Keratinocyte (primary cell): ENCODE measurements at regions not wholly inside any gene's neighbourhood (a gene's known extent, or its start where the extent isn't known, plus 50 kb on each side); places are given as distances from the start of the nearest gene placed in this dataset.

Experiments used
- DNase-seq: peaks from one replicate; pipeline ENCODE4 v3.0.0-alpha.2; 2011; ENCODE audit warnings: low read depth, missing footprints, low spot score
- FAIRE-seq: peaks from 2 replicates; lab custom pipeline; 2011; peaks lifted over from hg19 to GRCh38; lab: Jason Lieb, UNC
- H2AFZ ChIP-seq: 2 replicates; pipeline ENCODE4 v1.6.0; 2012; ENCODE audit warnings: low read length, control low read depth, inconsistent platforms; ENCODE audit not compliant: control insufficient read depth
- H3K27ac ChIP-seq: 2 replicates; pipeline ENCODE4 v1.5.1; 2011; ENCODE audit warnings: low read length; ENCODE audit not compliant: control insufficient read depth, insufficient read depth
- H3K27me3 ChIP-seq: 3 replicates; pipeline ENCODE4 v1.6.0; 2011; ENCODE audit warnings: low read length; ENCODE audit not compliant: control insufficient read depth, insufficient read depth; ENCODE audit errors: extremely low read depth
- H3K36me3 ChIP-seq, 2 experiments: 2 replicates in 1 of 2; 3 replicates in 1 of 2; pipeline ENCODE4 v1.5.1; 2011; ENCODE audit warnings: low read length in 2 of 2, mild to moderate bottlenecking in 1 of 2; ENCODE audit not compliant: control insufficient read depth in 2 of 2, insufficient read depth in 2 of 2; ENCODE audit errors: extremely low read depth in 1 of 2
- H3K4me1 ChIP-seq: 3 replicates; pipeline ENCODE4 v1.5.1; 2011; ENCODE audit warnings: low read length; ENCODE audit not compliant: control insufficient read depth, insufficient read depth; ENCODE audit errors: extremely low read depth
- H3K4me2 ChIP-seq: 3 replicates; pipeline ENCODE4 v1.6.0; 2011; ENCODE audit warnings: low read depth, low read length; ENCODE audit not compliant: control insufficient read depth, insufficient read depth; ENCODE audit errors: extremely low read depth
- H3K4me3 ChIP-seq, 3 experiments: fragments of 200-600 bp in 1 of 3; sonication (generic) in 1 of 3; 2 replicates in 2 of 3; 3 replicates in 1 of 3; pipeline ENCODE4 v1.5.1; 2011 to 2016; ENCODE audit warnings: low read length in 3 of 3, mild to moderate bottlenecking in 3 of 3, control low read depth in 2 of 3, inconsistent platforms in 1 of 3, low read depth in 1 of 3, mixed read lengths in 1 of 3, mixed run types in 1 of 3, moderate library complexity in 1 of 3; ENCODE audit not compliant: control insufficient read depth in 2 of 3, insufficient read depth in 2 of 3; ENCODE audit errors: extremely low read depth in 1 of 3
- H3K79me2 ChIP-seq: 2 replicates; pipeline ENCODE4 v1.6.0; 2012; ENCODE audit warnings: low read length; ENCODE audit not compliant: control insufficient read depth, insufficient read depth
- H3K9ac ChIP-seq: 3 replicates; pipeline ENCODE4 v1.6.0; 2011; ENCODE audit warnings: low read length; ENCODE audit not compliant: control insufficient read depth, insufficient read depth; ENCODE audit errors: extremely low read depth
- H3K9me1 ChIP-seq: 3 replicates; pipeline ENCODE4 v1.6.0; 2011; ENCODE audit warnings: low read length; ENCODE audit not compliant: control insufficient read depth, insufficient read depth; ENCODE audit errors: extremely low read depth
- H3K9me3 ChIP-seq: 2 replicates; pipeline ENCODE4 v1.5.1; 2012; ENCODE audit warnings: low read depth, low read length; ENCODE audit not compliant: control insufficient read depth
- H4K20me1 ChIP-seq: 3 replicates; pipeline ENCODE4 v1.6.0; 2011; ENCODE audit warnings: low read length; ENCODE audit not compliant: control insufficient read depth, insufficient read depth; ENCODE audit errors: extremely low read depth
- EZH2 ChIP-seq: IDR thresholded peaks from one replicate; pipeline ENCODE4 v1.6.1; 2012; ENCODE audit warnings: inconsistent platforms, mild to moderate bottlenecking, low read length, moderate library complexity
- dilution Hi-C: fragments of 300-500 bp; cut with MboI; formaldehyde crosslinking; loops from one replicate; pipeline ENCODE4 v1.7.0; 2020; ENCODE audit warnings: low sequenced_read_pairs; ENCODE audit not compliant: extremely low pct_ligation_motif_present
- TF ChIP-seq, protein P1 (sequence below), 3 experiments: IDR thresholded peaks in 1 of 3; conservative IDR thresholded peaks in 1 of 3; optimal IDR thresholded peaks in 1 of 3; 2 replicates in 2 of 3; 3 replicates in 1 of 3; pipeline versions ENCODE3 to v1.5.1; 2011; ENCODE audit warnings: low read length in 3 of 3, mild to moderate bottlenecking in 3 of 3, moderate library complexity in 2 of 3, control low read depth in 1 of 3, inconsistent platforms in 1 of 3; ENCODE audit not compliant: insufficient read depth in 2 of 3; ENCODE audit errors: extremely low read depth in 1 of 3

DNA sequence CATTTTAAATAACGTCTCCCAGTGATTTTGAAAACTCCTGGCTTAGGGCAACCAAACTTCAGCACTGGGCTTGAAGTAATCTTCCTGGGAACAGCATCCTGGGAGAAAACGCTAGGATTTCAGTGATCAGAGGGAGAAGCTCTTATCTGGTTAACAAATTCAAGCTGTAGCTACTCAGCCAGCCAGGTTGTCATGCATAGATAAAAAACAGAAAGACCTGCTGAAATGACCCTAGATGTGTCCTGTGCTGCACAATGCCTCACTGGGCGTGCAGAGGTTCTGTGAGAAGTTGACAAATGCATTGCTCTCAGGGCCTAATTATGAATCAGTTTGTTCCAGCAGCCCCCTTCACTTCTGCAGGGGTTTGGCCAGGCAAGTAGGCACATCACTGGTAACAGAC is 68.9 kb upstream of the CHCHD3 start:
- H3K27me3 ChIP-seq: peaks cover 6% of the 10 kb centered on the region
- no peaks in the 10 kb centered on the region for H3K9me1 ChIP-seq
- H3K36me3 ChIP-seq: no peaks in the 10 kb centered on the region
- DNase-seq (no peak), FAIRE-seq (no peak)
- no peaks in the 10 kb centered on the region for H3K79me2 ChIP-seq
- no peaks in the 10 kb centered on the region for H3K9me3 ChIP-seq
- H3K27ac ChIP-seq: no peak overlapping the region
- H3K9ac ChIP-seq: no peak overlapping the region
- H3K4me1 ChIP-seq: no peaks in the 10 kb centered on the region
- no peak overlapping the region for H2AFZ ChIP-seq
- dilution Hi-C loops: no loop called here
- H3K4me3 ChIP-seq: no peak overlapping the region
- no peak overlapping the region for H3K4me2 ChIP-seq
- TF ChIP-seq, protein P1, sequence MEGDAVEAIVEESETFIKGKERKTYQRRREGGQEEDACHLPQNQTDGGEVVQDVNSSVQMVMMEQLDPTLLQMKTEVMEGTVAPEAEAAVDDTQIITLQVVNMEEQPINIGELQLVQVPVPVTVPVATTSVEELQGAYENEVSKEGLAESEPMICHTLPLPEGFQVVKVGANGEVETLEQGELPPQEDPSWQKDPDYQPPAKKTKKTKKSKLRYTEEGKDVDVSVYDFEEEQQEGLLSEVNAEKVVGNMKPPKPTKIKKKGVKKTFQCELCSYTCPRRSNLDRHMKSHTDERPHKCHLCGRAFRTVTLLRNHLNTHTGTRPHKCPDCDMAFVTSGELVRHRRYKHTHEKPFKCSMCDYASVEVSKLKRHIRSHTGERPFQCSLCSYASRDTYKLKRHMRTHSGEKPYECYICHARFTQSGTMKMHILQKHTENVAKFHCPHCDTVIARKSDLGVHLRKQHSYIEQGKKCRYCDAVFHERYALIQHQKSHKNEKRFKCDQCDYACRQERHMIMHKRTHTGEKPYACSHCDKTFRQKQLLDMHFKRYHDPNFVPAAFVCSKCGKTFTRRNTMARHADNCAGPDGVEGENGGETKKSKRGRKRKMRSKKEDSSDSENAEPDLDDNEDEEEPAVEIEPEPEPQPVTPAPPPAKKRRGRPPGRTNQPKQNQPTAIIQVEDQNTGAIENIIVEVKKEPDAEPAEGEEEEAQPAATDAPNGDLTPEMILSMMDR (optimal IDR thresholded peaks at IDR 0.05 in 1 of 3, IDR thresholded peaks at IDR 0.05 in 1 of 3, conservative IDR thresholded peaks at IDR 0.05 in 1 of 3; ENCODE audit: extremely low read depth in 1 of 3, insufficient read depth in 2 of 3, low read length in 3 of 3): no peak
- TF ChIP-seq EZH2: no peak
- no peaks in the 10 kb centered on the region for H4K20me1 ChIP-seq

DNA sequence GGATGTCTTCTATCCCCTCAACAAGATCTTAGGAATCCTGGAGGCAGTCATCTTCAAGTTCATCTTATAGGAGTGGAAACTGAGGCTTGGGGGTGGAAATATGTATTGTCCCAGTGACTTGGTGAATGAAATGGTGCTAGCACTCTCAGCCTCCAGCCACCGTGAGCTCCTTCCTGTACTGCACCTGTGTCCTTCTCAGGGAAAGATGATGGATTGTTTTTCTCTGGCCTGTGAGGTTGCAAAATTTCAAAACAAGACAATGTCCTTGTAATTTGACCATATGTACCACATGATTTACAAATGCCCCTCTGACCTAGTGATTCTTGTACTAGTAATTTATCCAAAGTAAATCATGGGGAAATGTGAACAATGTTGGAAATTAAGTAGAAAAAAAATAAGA is 71.0 kb upstream of the CHCHD3 start:
- no peak overlapping the region for H2AFZ ChIP-seq
- dilution Hi-C loops: no loop called here
- H3K4me2 ChIP-seq: no peak overlapping the region
- H3K9ac ChIP-seq: no peak overlapping the region
- H3K4me3 ChIP-seq: no peak overlapping the region
- no peaks in the 10 kb centered on the region for H3K79me2 ChIP-seq
- no peaks in the 10 kb centered on the region for H3K9me1 ChIP-seq
- H3K4me1 ChIP-seq: no peaks in the 10 kb centered on the region
- no peak for FAIRE-seq
- no peak overlapping the region for H3K27ac ChIP-seq
- H4K20me1 ChIP-seq: no peaks in the 10 kb centered on the region
- no peak for DNase-seq
- H3K36me3 ChIP-seq: no peaks in the 10 kb centered on the region
- no peaks in the 10 kb centered on the region for H3K9me3 ChIP-seq
- TF ChIP-seq, protein P1 (optimal IDR thresholded peaks at IDR 0.05 in 1 of 3, IDR thresholded peaks at IDR 0.05 in 1 of 3, conservative IDR thresholded peaks at IDR 0.05 in 1 of 3; ENCODE audit: extremely low read depth in 1 of 3, insufficient read depth in 2 of 3, low read length in 3 of 3): no peak
- no peak for TF ChIP-seq EZH2
- H3K27me3 ChIP-seq: peaks cover 6% of the 10 kb centered on the region
